ENCODE measurements at regions not wholly inside any gene's neighbourhood (a gene's known extent, or its start where the extent isn't known, plus 50 kb on each side); places are given as distances from the start of the nearest gene placed in this dataset.

DNA sequence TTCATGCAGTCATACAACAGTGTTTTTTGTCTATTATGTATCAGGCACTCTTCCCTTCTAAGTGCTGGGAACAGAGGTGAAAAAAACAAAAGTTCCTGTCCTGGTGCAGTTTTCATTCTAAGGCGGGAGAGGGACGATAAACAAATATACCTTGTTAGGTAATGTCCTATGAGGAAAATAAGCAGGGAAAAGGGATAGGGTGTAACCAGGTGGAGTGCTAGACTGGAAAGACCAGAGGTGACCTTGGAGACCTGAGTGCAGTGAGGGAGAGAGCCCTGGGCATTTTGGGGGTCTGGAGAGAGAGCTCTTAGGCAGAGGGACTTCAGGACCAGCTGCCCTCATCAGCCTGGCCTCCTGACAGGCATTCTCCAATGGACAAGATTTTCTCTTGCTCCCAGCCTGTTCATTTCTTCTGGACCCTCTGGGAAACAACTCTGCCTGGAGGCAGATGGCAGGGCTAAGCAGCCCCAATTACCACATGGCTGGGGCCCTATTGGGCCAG lies 97.2 kb upstream of the TJP1 start:
- DNase-seq (ENCODE audit: low read depth in 2 of 3, low spot score in 2 of 3) = no peak

DNA sequence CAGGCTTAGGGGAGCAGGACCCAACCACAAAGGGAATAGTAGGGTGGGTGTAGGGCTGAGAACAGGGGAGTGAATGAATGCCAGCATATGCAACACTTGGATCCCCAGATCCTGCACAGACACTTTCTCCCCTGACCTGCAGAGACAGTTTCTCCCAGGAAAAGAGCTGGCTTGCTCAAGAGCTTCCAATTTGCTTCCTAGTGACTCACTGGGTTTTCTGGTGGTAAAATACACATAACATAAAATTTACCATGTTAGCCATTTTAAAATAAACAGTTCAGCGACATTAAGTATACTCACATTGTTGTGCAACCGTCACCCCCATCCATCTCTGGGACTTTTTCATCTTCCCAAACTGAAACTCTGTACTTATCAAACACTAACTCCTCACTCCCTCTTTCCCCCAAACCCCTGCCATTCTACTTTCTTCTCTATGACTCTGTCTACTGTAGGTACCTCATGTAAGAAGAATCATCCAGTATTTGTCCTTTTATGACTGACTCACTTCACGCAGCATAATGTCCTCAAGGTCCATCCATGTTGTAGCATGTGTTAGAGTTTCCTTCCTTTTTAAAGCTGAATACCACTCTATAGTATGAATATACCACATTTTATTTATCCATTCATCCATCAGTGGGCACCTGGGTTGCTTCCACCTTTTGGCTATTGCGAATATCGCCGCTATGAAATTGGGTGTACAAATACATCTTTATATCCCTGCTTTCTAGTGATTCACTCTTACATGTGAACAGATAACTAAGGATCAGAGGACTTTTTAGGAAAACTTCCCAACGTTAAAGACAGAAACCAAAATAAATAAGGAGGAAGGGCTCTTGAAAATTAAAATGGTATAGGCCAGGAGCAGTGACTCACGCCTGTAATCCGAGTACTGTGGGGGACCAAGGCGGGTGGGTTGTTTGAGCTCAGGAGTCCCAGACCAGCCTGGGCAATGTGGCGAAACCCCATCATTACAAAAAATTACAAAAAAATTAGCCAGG lies 95.6 kb upstream of the TJP1 start:
- no peak for DNase-seq (ENCODE audit: low read depth in 2 of 3, low spot score in 2 of 3)

DNA sequence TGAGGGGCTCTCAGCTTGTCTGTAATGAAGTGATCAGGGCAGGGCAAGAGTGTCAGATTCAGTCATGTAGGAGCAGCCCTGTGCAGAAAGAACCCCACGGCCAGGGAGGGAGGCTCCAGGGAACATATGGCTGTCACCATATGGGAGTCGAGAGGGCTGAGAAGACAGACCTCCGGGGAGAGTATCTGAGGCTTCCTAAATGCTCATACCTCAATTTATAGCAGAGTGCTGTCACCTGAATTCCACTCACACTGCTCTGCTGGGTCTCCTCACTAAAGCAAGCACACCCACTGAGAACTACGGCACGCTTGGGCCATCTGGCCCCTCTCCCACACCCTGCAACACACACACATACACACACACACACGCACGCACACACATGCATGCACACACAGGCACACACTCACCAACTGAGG lies 92.3 kb upstream of the TJP1 start:
- DNase-seq (ENCODE audit: low read depth in 2 of 3, low spot score in 2 of 3) = no peak

DNA sequence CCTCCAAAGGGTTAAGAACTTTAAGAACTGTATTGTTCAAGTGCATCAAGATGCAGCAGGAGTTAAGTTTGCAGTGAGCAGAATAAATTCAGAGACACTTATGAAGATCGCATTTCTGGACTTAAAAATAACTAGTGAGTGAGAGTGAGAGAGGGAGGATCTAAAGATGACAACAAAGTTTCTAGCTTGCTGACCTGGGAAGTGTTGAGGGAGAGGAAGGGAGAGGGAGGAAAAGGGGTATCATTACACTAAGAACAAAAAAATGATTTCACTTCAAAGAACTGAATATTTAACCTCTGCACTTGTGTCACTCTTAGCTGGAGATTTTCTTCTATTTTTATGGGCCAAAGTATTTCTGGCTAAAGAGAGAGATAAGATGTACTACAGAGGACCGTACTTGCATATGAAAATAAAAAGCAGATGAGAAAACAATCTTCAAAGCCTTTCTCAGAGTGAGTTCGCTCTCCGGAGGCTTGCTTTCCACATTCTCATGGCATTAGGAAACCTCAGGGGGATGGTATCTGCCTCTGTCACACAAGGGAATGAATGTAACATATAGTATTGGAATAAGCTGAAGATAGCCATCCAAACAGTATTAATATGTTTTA lies 91.4 kb upstream of the TJP1 start:
- DNase-seq (ENCODE audit: low read depth in 2 of 3, low spot score in 2 of 3) = no peak

DNA sequence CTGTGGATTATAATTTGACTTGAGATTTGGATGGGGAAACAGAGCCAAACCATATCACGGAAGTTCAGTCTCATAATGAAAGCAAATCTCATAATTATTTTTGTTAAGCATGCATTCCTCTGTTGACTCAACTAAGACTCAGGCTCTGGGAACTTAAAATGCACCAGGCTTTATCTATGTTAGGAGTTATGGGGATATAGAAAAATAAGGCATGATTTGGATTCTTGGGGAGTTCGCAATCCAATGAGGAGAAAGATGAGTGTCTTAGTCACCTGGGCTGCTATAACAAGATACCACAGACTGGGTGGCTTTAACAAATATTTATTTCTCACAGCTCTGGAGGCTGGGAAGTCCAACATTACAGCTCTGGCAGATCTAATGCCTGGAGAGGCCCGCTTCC lies 89.4 kb upstream of the TJP1 start:
- no peak for DNase-seq (ENCODE audit: low read depth in 2 of 3, low spot score in 2 of 3)

DNA sequence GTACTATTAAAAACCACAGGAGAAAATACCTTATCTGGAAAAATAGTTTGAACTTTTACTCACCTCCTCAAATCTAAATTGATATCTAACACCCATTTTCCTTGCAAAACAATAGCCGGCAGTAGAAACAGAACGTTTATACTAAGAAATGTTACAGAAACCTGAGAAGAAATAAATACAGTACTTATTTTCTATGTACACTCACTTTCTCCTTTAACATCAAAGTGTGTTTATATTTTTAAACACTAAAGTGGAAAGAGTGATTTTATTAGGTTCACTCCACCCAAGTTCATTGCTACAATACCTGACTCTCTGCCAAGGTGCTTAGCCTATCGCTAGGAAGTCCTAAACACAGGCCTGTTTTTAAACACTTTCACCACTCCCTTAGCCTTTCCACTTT lies 87.8 kb upstream of the TJP1 start:
- no peak for DNase-seq (ENCODE audit: low read depth in 2 of 3, low spot score in 2 of 3)

DNA sequence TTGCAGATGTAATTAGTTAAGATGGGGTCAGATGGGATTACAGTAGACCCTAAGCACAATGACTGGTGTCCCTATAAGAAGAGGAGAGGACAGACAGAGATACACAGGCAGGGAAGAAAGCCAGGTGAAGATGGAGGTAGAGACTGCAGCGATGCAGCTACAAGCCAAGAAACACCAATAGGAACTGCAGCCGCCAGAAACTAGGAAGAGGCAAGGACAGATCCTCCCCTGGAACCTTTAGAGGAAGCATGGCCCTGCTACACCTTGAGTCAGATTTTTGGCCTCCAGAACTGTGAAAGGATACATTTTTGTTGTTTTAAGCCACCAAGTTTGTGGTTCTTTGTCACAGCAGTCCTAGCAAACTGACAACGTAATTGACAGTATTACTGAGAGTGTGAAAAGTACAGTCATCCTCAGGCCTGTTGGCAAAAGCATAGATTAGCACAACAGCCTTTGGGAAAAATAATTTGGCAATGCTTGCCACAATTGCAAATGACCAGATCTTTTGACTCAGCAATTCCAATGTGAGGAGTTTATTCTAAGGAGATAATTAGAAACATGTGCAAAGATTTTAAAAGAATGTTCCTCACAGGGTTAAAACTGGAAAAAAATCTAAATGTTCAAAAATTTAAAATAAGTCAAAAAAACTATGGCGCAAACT lies 82.6 kb upstream of the TJP1 start:
- no peak for DNase-seq (ENCODE audit: low read depth in 2 of 3, low spot score in 2 of 3)

DNA sequence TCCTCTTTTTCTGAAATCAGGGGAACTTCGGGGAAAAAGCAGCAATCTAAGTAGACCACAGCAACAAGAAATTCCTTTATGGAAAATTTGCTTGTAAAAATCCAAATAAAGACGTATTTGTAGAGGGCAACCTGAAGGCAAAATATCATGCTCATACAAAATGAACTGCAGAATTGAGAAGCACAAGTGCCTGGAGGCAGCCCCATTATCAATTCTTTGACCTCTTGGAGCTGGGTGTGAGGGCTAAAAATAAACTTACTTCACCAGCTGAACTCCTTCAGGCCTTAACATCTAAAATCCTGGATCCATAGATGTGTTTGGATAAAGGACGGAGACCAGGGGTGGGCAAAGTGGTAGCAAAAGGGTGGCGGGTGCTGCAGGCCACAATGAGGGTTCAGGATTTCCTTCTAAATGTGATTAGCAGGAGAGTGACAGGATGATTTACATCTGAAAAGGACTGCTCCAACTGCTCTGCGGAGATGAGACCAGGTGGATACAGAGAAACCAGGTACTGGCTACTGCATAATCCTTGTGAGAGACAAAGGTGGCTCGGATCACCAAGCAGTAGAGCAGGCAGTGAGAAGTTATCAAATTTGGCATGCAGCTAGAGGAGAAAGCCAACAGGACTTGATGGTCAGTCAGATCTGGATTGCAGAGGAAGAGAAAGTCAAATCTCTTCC lies 81.7 kb upstream of the TJP1 start:
- no peak for DNase-seq (ENCODE audit: low read depth in 2 of 3, low spot score in 2 of 3)

DNA sequence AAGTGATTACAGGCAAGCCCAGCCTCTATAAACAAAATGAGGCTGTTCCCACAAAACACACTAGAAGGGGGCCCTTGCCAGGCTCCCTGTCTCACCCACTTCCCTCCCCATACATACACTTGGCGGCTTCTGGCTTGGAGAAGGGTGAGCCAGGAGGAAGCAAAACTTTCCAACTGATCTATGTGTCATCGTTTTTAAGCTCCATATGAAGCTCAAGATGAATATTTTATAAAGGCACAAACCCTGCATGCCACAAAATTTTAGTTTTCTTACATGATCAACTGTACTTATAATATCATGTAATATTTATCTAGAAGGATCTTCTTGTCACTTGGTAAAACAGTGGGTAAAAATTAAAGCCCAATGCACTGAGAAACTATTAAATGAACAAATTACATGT lies 80.8 kb upstream of the TJP1 start:
- no peak for DNase-seq (ENCODE audit: low read depth in 2 of 3, low spot score in 2 of 3)

DNA sequence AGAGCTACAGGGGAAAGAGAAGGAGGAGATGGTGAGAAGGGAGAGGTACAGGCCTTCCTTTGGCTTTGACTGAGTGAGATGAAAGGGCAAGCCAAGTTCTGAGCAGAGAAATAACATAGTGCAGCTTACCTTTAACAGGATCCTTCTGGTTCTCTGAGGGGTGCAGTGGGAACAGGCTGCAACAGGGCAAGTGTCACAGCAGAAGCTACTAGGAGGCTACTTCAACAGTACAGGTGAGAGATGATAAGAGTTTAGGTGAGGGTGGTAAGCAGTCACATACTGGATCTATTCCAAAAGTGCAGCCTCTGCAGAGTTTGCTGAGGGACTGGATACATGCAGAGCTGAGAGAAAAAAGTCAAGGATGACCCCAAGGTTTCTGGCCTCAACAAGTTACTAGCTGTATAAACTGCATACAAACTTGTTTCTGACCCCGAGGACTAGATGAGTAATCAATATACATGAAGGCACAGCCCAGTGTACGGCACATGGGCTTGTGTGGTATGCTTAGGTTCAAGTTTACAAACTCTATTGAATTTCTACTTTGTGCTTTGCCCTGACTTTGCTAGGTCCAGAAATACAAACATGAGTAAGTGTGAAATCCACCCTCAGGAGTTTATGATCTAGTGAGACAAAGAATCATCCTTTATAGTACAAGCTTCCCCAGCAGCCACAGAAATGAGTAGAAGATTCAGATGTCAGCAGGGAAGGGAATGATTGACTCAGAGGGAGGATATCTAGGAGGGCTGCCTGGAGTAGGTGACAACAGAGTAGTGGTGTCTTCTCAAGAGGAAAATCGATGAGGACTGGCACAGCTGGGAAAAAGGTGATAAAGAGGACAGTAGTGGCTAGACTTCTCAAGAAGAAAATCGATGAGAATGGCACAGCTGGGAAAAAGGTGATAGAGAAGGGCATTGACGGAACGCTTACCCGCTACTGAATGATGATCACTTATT lies 78.2 kb upstream of the TJP1 start:
- DNase-seq (ENCODE audit: low read depth in 2 of 3, low spot score in 2 of 3) = no peak

DNA sequence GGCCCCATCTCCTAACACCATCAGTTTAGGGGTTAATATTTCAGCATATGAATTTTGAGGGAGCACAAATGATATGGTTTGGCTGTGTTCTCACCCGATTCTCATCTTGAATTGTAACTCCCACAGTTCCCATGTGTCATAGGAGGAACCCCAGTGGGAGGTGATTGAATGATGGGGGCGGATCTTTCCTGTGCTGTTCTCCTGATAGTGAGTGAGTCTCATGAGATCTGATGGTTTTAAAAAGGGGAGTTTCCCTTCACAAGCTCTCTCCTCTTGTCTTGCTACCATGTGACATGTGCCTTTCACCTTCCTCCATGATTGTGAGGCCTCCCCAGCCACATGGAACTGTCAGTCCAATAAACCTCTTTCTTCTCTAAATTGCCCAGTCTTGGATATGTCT lies 73.8 kb upstream of the TJP1 start:
- DNase-seq (ENCODE audit: low read depth in 2 of 3, low spot score in 2 of 3) = no peak

DNA sequence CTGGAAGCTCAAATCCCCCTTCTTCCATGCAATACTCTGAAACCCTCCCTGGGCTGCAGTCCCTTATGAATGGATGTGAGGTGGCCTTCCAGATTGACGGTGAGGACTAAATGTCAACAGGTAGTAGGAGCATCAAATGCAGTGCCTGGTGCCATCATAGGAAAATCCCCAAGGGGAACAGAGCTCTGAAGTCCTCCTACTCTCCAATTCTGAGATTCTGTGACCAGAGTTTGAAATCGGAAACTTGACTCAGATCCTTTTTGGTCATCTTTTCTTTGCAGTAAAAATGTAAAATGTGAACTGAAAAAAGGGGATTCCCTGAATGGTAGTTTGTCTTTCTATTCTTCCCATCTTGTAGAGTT lies 68.8 kb upstream of the TJP1 start:
- no peak for DNase-seq (ENCODE audit: low read depth in 2 of 3, low spot score in 2 of 3)

DNA sequence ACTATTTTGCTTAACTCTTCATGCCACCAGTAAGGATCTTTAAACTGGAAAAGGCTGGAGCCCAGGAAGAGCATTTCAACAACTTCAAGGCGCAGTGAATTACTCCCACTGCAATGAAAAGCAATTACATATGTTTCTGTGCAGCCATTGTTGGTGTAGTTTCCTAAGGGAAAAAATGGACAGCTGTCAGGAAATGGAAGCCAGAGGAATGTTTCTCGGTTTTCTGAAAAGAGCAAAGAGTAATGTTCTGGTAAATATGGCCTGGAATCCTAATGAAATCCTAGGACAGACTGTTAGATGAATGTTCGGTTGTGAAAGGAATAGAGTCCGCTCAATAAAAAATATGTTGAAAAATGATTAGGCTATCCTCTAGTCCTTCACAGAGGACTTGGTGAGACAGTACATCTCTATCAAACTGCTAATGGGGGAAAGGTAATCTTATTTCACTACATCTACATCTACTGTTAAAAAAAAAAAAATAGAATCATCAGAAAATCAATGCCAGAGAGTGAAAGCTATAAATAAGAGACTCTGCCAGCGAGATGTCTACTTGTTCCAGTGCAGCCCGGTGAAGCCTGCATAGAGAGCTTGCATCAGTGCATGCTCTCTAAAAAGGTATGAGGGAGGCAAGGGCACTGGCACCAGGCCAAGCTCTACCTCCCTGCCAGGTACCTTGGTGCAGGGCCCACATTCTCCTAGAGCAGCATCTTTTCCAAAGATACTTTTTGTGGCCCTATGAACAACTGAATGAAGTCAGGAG lies 68.2 kb upstream of the TJP1 start:
- DNase-seq (ENCODE audit: low read depth in 2 of 3, low spot score in 2 of 3) = no peak

DNA sequence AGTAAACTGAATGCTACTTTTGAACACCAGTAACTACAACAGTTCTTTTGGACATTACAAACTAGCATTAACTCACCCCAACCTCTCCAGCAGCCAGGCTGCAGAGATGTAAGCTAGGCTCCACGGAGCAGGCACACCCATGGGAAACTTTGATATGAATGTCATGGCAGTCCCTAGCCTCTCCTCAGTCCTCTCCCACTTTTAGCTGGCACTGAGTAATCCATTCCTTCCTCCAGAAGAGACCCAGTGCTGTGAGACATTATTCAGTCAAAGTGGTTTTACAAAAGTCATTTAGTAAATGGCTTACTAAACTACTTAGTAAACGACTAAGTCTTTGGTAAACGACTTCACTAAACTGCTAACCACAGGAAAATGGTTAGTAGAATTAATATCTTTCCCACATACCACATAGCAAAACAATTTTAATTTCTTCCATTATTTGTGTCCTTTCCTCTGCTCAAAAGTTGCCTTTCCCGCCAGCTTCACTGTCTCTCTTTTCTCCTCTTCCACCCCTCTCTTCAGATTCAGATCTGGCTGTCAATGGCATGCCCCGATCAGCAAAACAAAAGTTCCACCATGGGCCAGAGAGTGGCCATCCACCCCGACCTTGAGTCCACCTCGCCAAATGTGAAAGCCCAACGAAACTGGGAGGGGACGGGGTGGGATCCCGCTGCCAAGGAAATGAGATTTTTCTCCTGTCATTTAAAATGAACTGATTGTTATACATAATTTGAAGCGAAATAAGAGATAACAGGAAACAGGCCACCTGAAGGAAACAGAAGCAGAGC lies 67.5 kb upstream of the TJP1 start:
- no peak for DNase-seq (ENCODE audit: low read depth in 2 of 3, low spot score in 2 of 3)

DNA sequence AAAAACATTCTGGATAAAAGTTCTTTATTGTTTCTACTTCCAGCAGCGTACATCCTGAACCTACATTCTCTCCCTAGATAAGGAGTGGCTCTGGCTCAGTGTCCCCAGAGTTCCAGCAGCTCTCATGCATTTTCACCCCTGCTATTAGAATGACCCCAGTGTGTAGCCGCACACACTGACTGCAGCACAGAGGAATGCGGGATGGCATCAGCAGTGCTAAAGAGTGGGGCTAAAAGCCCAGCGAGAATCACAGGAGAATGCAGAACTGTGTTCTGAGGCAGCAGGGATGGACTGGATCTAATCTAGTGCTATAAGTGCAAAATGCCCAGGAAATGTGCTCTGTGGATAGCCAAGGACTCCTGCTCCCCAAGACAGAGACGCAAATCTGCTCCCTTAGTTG lies 66.4 kb upstream of the TJP1 start:
- no peak for DNase-seq (ENCODE audit: low read depth in 2 of 3, low spot score in 2 of 3)

DNA sequence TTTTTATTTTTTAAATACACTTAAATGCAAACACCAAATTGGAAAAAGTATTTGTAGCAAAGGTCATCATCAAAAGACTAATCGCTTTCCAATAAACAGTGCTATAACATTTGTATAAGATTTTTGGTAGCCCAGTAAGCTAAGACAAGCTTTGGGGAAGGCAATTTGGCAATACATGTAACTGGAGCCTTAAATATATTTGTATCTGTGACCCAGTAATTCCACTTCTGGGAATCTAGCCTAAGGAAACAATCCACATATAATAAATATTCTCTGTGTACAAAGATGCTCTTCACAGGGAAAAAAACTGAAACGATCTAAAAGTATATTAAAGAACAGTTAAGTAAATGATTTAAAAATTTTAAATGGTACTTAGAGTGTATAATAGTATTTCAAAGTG lies 65.5 kb upstream of the TJP1 start:
- no peak for DNase-seq (ENCODE audit: low read depth in 2 of 3, low spot score in 2 of 3)

DNA sequence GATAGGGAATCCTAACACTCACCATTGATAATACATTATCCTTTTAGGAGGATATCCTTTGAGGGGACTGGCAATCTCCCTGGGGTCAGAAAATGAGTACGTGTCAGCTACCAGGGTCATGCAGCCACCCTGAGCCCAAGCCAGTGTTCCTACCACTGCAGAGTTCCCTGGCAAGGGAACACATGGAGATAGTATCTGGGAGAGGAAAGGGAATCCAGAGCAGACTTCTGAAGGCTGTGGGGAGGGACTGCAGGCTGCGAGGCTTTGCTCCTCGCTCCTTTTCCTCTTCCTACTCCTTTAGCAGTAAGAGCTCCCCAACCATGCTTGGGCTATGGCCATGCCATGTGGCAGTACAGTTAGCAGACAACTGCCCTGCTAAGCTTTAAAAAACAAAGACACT lies 62.9 kb upstream of the TJP1 start:
- no peak for DNase-seq (ENCODE audit: low read depth in 2 of 3, low spot score in 2 of 3)

DNA sequence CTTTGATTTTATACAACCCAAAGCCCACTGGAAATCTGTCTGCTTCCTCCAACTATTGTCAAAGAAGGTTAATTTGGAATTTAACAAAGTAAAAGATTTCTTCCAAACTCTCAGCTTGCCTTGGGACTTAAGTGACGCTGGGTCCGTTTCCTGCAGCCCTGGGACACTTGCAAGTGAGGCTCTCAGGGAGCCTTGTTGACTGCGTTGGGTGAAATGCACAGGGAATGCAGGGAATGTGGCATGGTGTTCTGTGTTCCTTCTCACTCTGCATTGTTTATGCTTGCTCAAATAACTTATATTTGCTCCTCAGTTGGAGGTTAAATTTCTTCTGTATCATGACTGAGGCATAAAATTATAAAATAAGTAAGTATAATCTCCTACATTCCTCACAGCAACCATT lies 60.9 kb upstream of the TJP1 start:
- DNase-seq (ENCODE audit: low read depth in 2 of 3, low spot score in 2 of 3) = no peak
